DND-41 (cell line): ENCODE measurements at regions not wholly inside any gene's neighbourhood (a gene's known extent, or its start where the extent isn't known, plus 50 kb on each side); places are given as distances from the start of the nearest gene placed in this dataset.
"Not testable (repeated sequence)": the region's sequence is repeated elsewhere in the genome, so short reads cannot be mapped to it uniquely, and the experiment has no call there.

Experiments
- ATAC-seq: fragments of 200-7000 bp; cut with Tn5 transposase; 3 replicates; pipeline ENCODE4 v1.9.1; 2021; ENCODE audit warnings: low read depth; ENCODE audit not compliant: insufficient read depth
- DNase-seq: peaks from one replicate; pipeline ENCODE4 v3.0.0-alpha.2; 2020
- H2AFZ ChIP-seq: 2 replicates; pipeline ENCODE4 v1.6.0; 2012; ENCODE audit warnings: low read depth, low read length
- H3K27ac ChIP-seq: 2 replicates; pipeline ENCODE4 v1.5.1; 2012; ENCODE audit warnings: low read length, inconsistent platforms
- H3K27me3 ChIP-seq: fragments of 200-600 bp; sonication (generic); 2 replicates; pipeline ENCODE4 v1.6.0; 2012; ENCODE audit warnings: low read length, mild to moderate bottlenecking, inconsistent platforms; ENCODE audit not compliant: insufficient read depth, poor library complexity
- H3K36me3 ChIP-seq: 2 replicates; pipeline ENCODE4 v1.5.1; 2012; ENCODE audit warnings: low read length, inconsistent platforms; ENCODE audit not compliant: insufficient read depth
- H3K4me1 ChIP-seq: 2 replicates; pipeline ENCODE4 v1.5.1; 2012; ENCODE audit warnings: mild to moderate bottlenecking, low read length; ENCODE audit not compliant: insufficient read depth
- H3K4me2 ChIP-seq: 2 replicates; pipeline ENCODE4 v1.6.0; 2012; ENCODE audit warnings: mild to moderate bottlenecking, moderate library complexity, low read length, inconsistent platforms; ENCODE audit not compliant: insufficient read depth
- H3K4me3 ChIP-seq, 2 experiments: fragments of 200-600 bp in 1 of 2; shearing (Covaris generic) in 1 of 2; 2 replicates each; pipeline ENCODE4 v1.5.1; 2012 to 2016; ENCODE audit warnings: inconsistent platforms in 2 of 2, low read length in 2 of 2, mild to moderate bottlenecking in 2 of 2, low read depth in 1 of 2, moderate library complexity in 1 of 2
- H3K79me2 ChIP-seq: 2 replicates; pipeline ENCODE4 v1.6.0; 2012; ENCODE audit warnings: low read length, inconsistent platforms; ENCODE audit not compliant: insufficient read depth
- H3K9ac ChIP-seq: 2 replicates; pipeline ENCODE4 v1.6.0; 2012; ENCODE audit warnings: low read depth, mild to moderate bottlenecking, inconsistent platforms, low read length, moderate library complexity
- H3K9me3 ChIP-seq: 2 replicates; pipeline ENCODE4 v1.5.1; 2012; ENCODE audit warnings: low read length, moderate library complexity, mild to moderate bottlenecking, inconsistent platforms; ENCODE audit not compliant: insufficient read depth, severe bottlenecking
- H4K20me1 ChIP-seq: 2 replicates; pipeline ENCODE4 v1.6.0; 2012; ENCODE audit warnings: low read length; ENCODE audit not compliant: insufficient read depth
- CTCF ChIP-seq: IDR thresholded peaks from 2 replicates; pipeline ENCODE4 v1.5.1; 2012; ENCODE audit warnings: borderline replicate concordance, low read length, moderate library complexity, mild to moderate bottlenecking; ENCODE audit not compliant: poor library complexity, severe bottlenecking; ENCODE audit errors: extremely low read depth
- EZH2 ChIP-seq: IDR thresholded peaks from 3 replicates; pipeline ENCODE4 v1.6.1; 2012; ENCODE audit warnings: borderline replicate concordance, low read depth, mild to moderate bottlenecking, moderate library complexity, low read length, inconsistent platforms; ENCODE audit not compliant: severe bottlenecking

- no peak for ATAC-seq
Measured at GRCh38 chr12:131413006-131413405, 297.9 kb upstream of the SFSWAP start.

GRCh38 chr12:131413471-131413870 is 297.4 kb upstream of the SFSWAP start:
- Histone ChIP-seq H4K20me1 (no peaks in the 10 kb centered on the region), H3K9me3 (no peaks in the 10 kb centered on the region), H3K9ac (no peak overlapping the region), H3K4me3 (no peak overlapping the region), H3K4me2 (no peak overlapping the region), H2AFZ (no peak overlapping the region), H3K27ac (no peak overlapping the region), H3K27me3 (no peaks in the 10 kb centered on the region), H3K4me1 (no peaks in the 10 kb centered on the region), H3K79me2 (no peaks in the 10 kb centered on the region), H3K36me3 (no peaks in the 10 kb centered on the region)
- DNase-seq (no peak), ATAC-seq (no peak)
- no peak for TF ChIP-seq CTCF
- no peak for TF ChIP-seq EZH2

More at GRCh38 chr12:131413006-131413405, 297.9 kb upstream of the SFSWAP start:
- no peak overlapping the region for H3K4me2 ChIP-seq
- no peaks in the 10 kb centered on the region for H4K20me1 ChIP-seq
- TF ChIP-seq EZH2: no peak
- TF ChIP-seq CTCF: no peak
- no peaks in the 10 kb centered on the region for H3K36me3 ChIP-seq
- no peak for DNase-seq
- H3K4me3 ChIP-seq: no peak overlapping the region
- no peaks in the 10 kb centered on the region for H3K79me2 ChIP-seq
- no peak overlapping the region for H3K9ac ChIP-seq
- no peaks in the 10 kb centered on the region for H3K27me3 ChIP-seq
- no peaks in the 10 kb centered on the region for H3K4me1 ChIP-seq
- H3K27ac ChIP-seq: no peak overlapping the region
- H3K9me3 ChIP-seq: no peaks in the 10 kb centered on the region
- no peak overlapping the region for H2AFZ ChIP-seq

- not testable (repeated sequence) for H3K79me2 ChIP-seq, H2AFZ ChIP-seq, H3K27ac ChIP-seq, H3K9me3 ChIP-seq, H3K36me3 ChIP-seq, H3K4me3 ChIP-seq, H3K9ac ChIP-seq, ATAC-seq, H4K20me1 ChIP-seq, H3K4me2 ChIP-seq, DNase-seq, H3K27me3 ChIP-seq, H3K4me1 ChIP-seq
Measured at GRCh38 chr12:131414155-131414922, 296.6 kb upstream of the SFSWAP start.

GRCh38 chr12:131415781-131416180 is 295.1 kb upstream of the SFSWAP start:
- H3K4me3 ChIP-seq: no peak overlapping the region
- no peaks in the 10 kb centered on the region for H3K9me3 ChIP-seq
- H3K9ac ChIP-seq: no peak overlapping the region
- no peaks in the 10 kb centered on the region for H4K20me1 ChIP-seq
- ATAC-seq (no peak), DNase-seq (no peak)
- TF ChIP-seq CTCF: no peak
- TF ChIP-seq EZH2: no peak
- H3K4me1 ChIP-seq: no peaks in the 10 kb centered on the region
- no peaks in the 10 kb centered on the region for H3K36me3 ChIP-seq
- H3K27ac ChIP-seq: no peak overlapping the region
- no peak overlapping the region for H2AFZ ChIP-seq
- no peaks in the 10 kb centered on the region for H3K27me3 ChIP-seq
- no peaks in the 10 kb centered on the region for H3K79me2 ChIP-seq
- H3K4me2 ChIP-seq: no peak overlapping the region
